Hematopoietic multipotent progenitor cell treated with erythropoietin and hydrocortisone succinate and interleukin-3 and kit ligand, for 17 days (in vitro differentiated cells): ENCODE measurements at regions not wholly inside any gene's neighbourhood (a gene's known extent, or its start where the extent isn't known, plus 50 kb on each side); places are given as distances from the start of the nearest gene placed in this dataset.
"Not testable (repeated sequence)": the region's sequence is repeated elsewhere in the genome, so short reads cannot be mapped to it uniquely, and the experiment has no call there.

Experiments
- DNase-seq: peaks from one replicate; pipeline ENCODE4 v3.0.0-alpha.2; 2015; ENCODE audit warnings: low spot score

GRCh38 chr2:147273628-147274027 is 571.2 kb upstream of the ACVR2A start:
- no peak for DNase-seq

- DNase-seq = no peak
These were observed 571.7 kb upstream of the ACVR2A start for GRCh38 chr2:147273106-147273505.

GRCh38 chr2:147269581-147269980 is 575.2 kb upstream of the ACVR2A start:
- DNase-seq = not testable (repeated sequence)

- no peak for DNase-seq
These were observed 584.6 kb upstream of the ACVR2A start for GRCh38 chr2:147260241-147260640.

- DNase-seq = no peak
These were observed 589.0 kb upstream of the ACVR2A start for GRCh38 chr2:147255812-147256211.

- DNase-seq = no peak
These were observed 594.0 kb upstream of the ACVR2A start for GRCh38 chr2:147250652-147251356.

- no peak for DNase-seq
These were observed 597.1 kb upstream of the ACVR2A start for GRCh38 chr2:147247749-147248148.

GRCh38 chr2:147242445-147242844 is 602.4 kb upstream of the ACVR2A start:
- no peak for DNase-seq

GRCh38 chr2:147236601-147237000 is 608.2 kb upstream of the ACVR2A start:
- DNase-seq = no peak

- DNase-seq = no peak
These were observed 612.6 kb upstream of the ACVR2A start for GRCh38 chr2:147232225-147232669.

GRCh38 chr2:147231607-147232006 is 613.2 kb upstream of the ACVR2A start:
- DNase-seq = no peak

- DNase-seq = no peak
These were observed 613.7 kb upstream of the ACVR2A start for GRCh38 chr2:147231081-147231480.

- DNase-seq = no peak
These were observed 617.5 kb upstream of the ACVR2A start for GRCh38 chr2:147227313-147227712.

- DNase-seq = no peak
These were observed 620.8 kb upstream of the ACVR2A start for GRCh38 chr2:147224070-147224469.

- no peak for DNase-seq
These were observed 621.2 kb upstream of the ACVR2A start for GRCh38 chr2:147223553-147224060.

GRCh38 chr2:147223119-147223518 is 621.7 kb upstream of the ACVR2A start:
- no peak for DNase-seq

GRCh38 chr2:147222506-147222905 is 622.3 kb upstream of the ACVR2A start:
- no peak for DNase-seq

- DNase-seq = no peak
These were observed 629.9 kb upstream of the ACVR2A start for GRCh38 chr2:147214914-147215313.

- DNase-seq = no peak
These were observed 633.3 kb upstream of the ACVR2A start for GRCh38 chr2:147211484-147211883.

GRCh38 chr2:147204102-147204501 is 640.7 kb upstream of the ACVR2A start:
- no peak for DNase-seq

GRCh38 chr2:147198651-147199171 is 646.1 kb upstream of the ACVR2A start:
- DNase-seq = no peak

- no peak for DNase-seq
These were observed 646.9 kb upstream of the ACVR2A start for GRCh38 chr2:147197754-147198483.

- no peak for DNase-seq
These were observed 662.6 kb upstream of the ACVR2A start for GRCh38 chr2:147182260-147182659.
